GM23338 (cell line): ENCODE measurements at regions not wholly inside any gene's neighbourhood (a gene's known extent, or its start where the extent isn't known, plus 50 kb on each side); places are given as distances from the start of the nearest gene placed in this dataset.

Source experiments
- ATAC-seq: fragments of 200-7000 bp; cut with Tn5 transposase; 3 replicates; pipeline ENCODE4 v1.9.1; 2020
- DNase-seq: peaks from one replicate; pipeline ENCODE4 v3.0.0-alpha.2; 2015; ENCODE audit warnings: low spot score
- H2AFZ ChIP-seq: fragments of 200-600 bp; sonication (generic); 2 replicates; pipeline ENCODE4 v1.8.0; 2016; ENCODE audit warnings: antibody characterized with exemption, mild to moderate bottlenecking, moderate library complexity
- H3F3A ChIP-seq: fragments of 200-600 bp; sonication (generic); replicated peaks from 2 replicates; pipeline ENCODE4 v1.8.0; 2017; ENCODE audit warnings: antibody characterized with exemption, mixed run types, low read depth
- H3K27ac ChIP-seq: fragments of 200-600 bp; sonication (generic); 2 replicates; pipeline ENCODE4 v1.6.1; 2016; ENCODE audit warnings: low read depth
- H3K27me3 ChIP-seq: fragments of 200-600 bp; sonication (generic); 2 replicates; pipeline ENCODE4 v1.8.0; 2016; ENCODE audit warnings: mild to moderate bottlenecking, mixed run types, moderate library complexity; ENCODE audit not compliant: insufficient read depth
- H3K36me3 ChIP-seq: fragments of 200-600 bp; sonication (generic); 2 replicates; pipeline ENCODE4 v1.8.0; 2016; ENCODE audit warnings: mild to moderate bottlenecking; ENCODE audit not compliant: insufficient read depth
- H3K4me1 ChIP-seq: fragments of 200-600 bp; sonication (generic); 2 replicates; pipeline ENCODE4 v1.8.0; 2016; ENCODE audit warnings: mild to moderate bottlenecking, moderate library complexity; ENCODE audit not compliant: insufficient read depth
- H3K4me2 ChIP-seq: fragments of 200-600 bp; sonication (generic); 2 replicates; pipeline ENCODE4 v1.7.1; 2017; ENCODE audit warnings: mixed run types
- H3K4me3 ChIP-seq: fragments of 200-600 bp; sonication (generic); 2 replicates; pipeline ENCODE4 v1.6.1; 2016; ENCODE audit warnings: mixed run types
- H3K79me2 ChIP-seq: fragments of 200-600 bp; sonication (generic); replicated peaks from 2 replicates; pipeline ENCODE4 v1.8.0; 2017; ENCODE audit warnings: mild to moderate bottlenecking; ENCODE audit not compliant: insufficient read depth
- H3K9me2 ChIP-seq: fragments of 200-600 bp; sonication (generic); 2 replicates; pipeline ENCODE4 v1.8.0; 2017; ENCODE audit not compliant: insufficient read depth
- H4K20me1 ChIP-seq: fragments of 200-600 bp; sonication (generic); replicated peaks from 2 replicates; pipeline ENCODE4 v1.8.0; 2017; ENCODE audit warnings: mild to moderate bottlenecking; ENCODE audit not compliant: insufficient read depth
- H3K27ac Mint-ChIP-seq: 2 replicates; pipeline ENCODE4 v1.8.0; 2020; ENCODE audit warnings: inconsistent platforms, mild to moderate bottlenecking, moderate library complexity, mixed read lengths
- H3K27me3 Mint-ChIP-seq: 3 replicates; pipeline ENCODE4 v1.8.0; 2022; ENCODE audit warnings: low read depth, mild to moderate bottlenecking, moderate library complexity, mixed read lengths, inconsistent platforms; ENCODE audit not compliant: insufficient read depth, poor library complexity
- H3K36me3 Mint-ChIP-seq: 3 replicates; pipeline ENCODE4 v1.8.0; 2021; ENCODE audit warnings: low read depth, mild to moderate bottlenecking, inconsistent platforms, moderate library complexity, mixed read lengths
- H3K4me1 Mint-ChIP-seq: 3 replicates; pipeline ENCODE4 v1.8.0; 2020; ENCODE audit warnings: mild to moderate bottlenecking, inconsistent platforms, mixed read lengths
- H3K4me3 Mint-ChIP-seq: 3 replicates; pipeline ENCODE4 v1.8.0; 2021; ENCODE audit warnings: moderate library complexity, mild to moderate bottlenecking, inconsistent platforms, mixed read lengths
- H3K9me3 Mint-ChIP-seq: 3 replicates; pipeline ENCODE4 v1.8.0; 2020; ENCODE audit warnings: moderate library complexity, mild to moderate bottlenecking, inconsistent platforms, mixed read lengths
- EZH2 ChIP-seq: fragments of 200-600 bp; sonication (generic); IDR thresholded peaks from one replicate; pipeline ENCODE4 v1.8.0; 2017; ENCODE audit warnings: antibody characterized with exemption, mild to moderate bottlenecking, low read depth; ENCODE audit not compliant: unreplicated experiment
- EZH2phosphoT487 ChIP-seq: fragments of 200-600 bp; sonication (generic); IDR thresholded peaks from one replicate; pipeline ENCODE4 v1.8.1; 2018; ENCODE audit warnings: antibody characterized with exemption; ENCODE audit not compliant: unreplicated experiment
- JUNB ChIP-seq: IDR thresholded peaks from one replicate; pipeline ENCODE4 v1.6.1; 2016; ENCODE audit warnings: antibody characterized with exemption; ENCODE audit not compliant: unreplicated experiment
- NANOG ChIP-seq: IDR thresholded peaks from 2 replicates; pipeline ENCODE4 v1.6.1; 2016; ENCODE audit warnings: antibody characterized with exemption, borderline replicate concordance
- ZNF462 ChIP-seq: fragments of 250-450 bp; sonication (Bioruptor Pico); IDR thresholded peaks from 2 replicates; pipeline ENCODE4 v1.5.0; 2020; ENCODE audit warnings: mild to moderate bottlenecking, moderate library complexity
- TF ChIP-seq, protein P1 (sequence below): IDR thresholded peaks from 2 replicates; pipeline ENCODE4 v1.6.1; 2016; ENCODE audit warnings: antibody characterized with exemption
- TF ChIP-seq, protein P2 (sequence below): IDR thresholded peaks from one replicate; pipeline ENCODE4 v1.6.1; 2018; ENCODE audit warnings: antibody characterized with exemption; ENCODE audit not compliant: unreplicated experiment

GRCh38 chr4:89518259-89518658, 210.7 kb upstream of the GPRIN3 start (continued):
- TF ChIP-seq ZNF462 (CRISPR knock-in tag) (no peak), JUNB (no peak), EZH2 (no peak), EZH2phosphoT487 (no peak), NANOG (no peak)
- TF ChIP-seq, protein P1, sequence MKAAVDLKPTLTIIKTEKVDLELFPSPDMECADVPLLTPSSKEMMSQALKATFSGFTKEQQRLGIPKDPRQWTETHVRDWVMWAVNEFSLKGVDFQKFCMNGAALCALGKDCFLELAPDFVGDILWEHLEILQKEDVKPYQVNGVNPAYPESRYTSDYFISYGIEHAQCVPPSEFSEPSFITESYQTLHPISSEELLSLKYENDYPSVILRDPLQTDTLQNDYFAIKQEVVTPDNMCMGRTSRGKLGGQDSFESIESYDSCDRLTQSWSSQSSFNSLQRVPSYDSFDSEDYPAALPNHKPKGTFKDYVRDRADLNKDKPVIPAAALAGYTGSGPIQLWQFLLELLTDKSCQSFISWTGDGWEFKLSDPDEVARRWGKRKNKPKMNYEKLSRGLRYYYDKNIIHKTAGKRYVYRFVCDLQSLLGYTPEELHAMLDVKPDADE = no peak

- Histone ChIP-seq H3K4me3 (no peak overlapping the region), H3K4me2 (no peak overlapping the region), H3K36me3 (no peaks in the 10 kb centered on the region), H3K27me3 (no peaks in the 10 kb centered on the region), H3F3A (no peaks in the 10 kb centered on the region), H3K79me2 (no peaks in the 10 kb centered on the region), H3K4me1 (peaks cover 8% of the 10 kb centered on the region), H4K20me1 (no peaks in the 10 kb centered on the region), H3K27ac (no peak overlapping the region), H2AFZ (no peak overlapping the region), H3K9me2 (no peaks in the 10 kb centered on the region)
- peaks cover 3% of the 10 kb centered on the region for H3K27me3 Mint-ChIP-seq
- ATAC-seq (no peak), DNase-seq (no peak)
- H3K36me3 Mint-ChIP-seq = no peaks in the 10 kb centered on the region
- H3K4me3 Mint-ChIP-seq = no peak overlapping the region
- H3K4me1 Mint-ChIP-seq = peaks cover 12% of the 10 kb centered on the region; the same call in 2 of the 3 replicates
- H3K27ac Mint-ChIP-seq = no peak overlapping the region
- no peaks in the 10 kb centered on the region for H3K9me3 Mint-ChIP-seq
- no peak for TF ChIP-seq JUNB
- TF ChIP-seq, protein P2, sequence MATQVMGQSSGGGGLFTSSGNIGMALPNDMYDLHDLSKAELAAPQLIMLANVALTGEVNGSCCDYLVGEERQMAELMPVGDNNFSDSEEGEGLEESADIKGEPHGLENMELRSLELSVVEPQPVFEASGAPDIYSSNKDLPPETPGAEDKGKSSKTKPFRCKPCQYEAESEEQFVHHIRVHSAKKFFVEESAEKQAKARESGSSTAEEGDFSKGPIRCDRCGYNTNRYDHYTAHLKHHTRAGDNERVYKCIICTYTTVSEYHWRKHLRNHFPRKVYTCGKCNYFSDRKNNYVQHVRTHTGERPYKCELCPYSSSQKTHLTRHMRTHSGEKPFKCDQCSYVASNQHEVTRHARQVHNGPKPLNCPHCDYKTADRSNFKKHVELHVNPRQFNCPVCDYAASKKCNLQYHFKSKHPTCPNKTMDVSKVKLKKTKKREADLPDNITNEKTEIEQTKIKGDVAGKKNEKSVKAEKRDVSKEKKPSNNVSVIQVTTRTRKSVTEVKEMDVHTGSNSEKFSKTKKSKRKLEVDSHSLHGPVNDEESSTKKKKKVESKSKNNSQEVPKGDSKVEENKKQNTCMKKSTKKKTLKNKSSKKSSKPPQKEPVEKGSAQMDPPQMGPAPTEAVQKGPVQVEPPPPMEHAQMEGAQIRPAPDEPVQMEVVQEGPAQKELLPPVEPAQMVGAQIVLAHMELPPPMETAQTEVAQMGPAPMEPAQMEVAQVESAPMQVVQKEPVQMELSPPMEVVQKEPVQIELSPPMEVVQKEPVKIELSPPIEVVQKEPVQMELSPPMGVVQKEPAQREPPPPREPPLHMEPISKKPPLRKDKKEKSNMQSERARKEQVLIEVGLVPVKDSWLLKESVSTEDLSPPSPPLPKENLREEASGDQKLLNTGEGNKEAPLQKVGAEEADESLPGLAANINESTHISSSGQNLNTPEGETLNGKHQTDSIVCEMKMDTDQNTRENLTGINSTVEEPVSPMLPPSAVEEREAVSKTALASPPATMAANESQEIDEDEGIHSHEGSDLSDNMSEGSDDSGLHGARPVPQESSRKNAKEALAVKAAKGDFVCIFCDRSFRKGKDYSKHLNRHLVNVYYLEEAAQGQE = no peak
Measured at GRCh38 chr4:89514811-89515210, 207.2 kb upstream of the GPRIN3 start.
